Glutamatergic neuron (in vitro differentiated cells): ENCODE measurements at regions not wholly inside any gene's neighbourhood (a gene's known extent, or its start where the extent isn't known, plus 50 kb on each side); places are given as distances from the start of the nearest gene placed in this dataset.
A peak's percentile ranks its signal among the peaks of the same experiment; 100 is the strongest.

Experiments used
- DNase-seq: peaks from one replicate; pipeline ENCODE4 v3.0.0; 2022
- H3K27ac Mint-ChIP-seq: one replicate; pipeline ENCODE4 v1.8.0; 2020; ENCODE audit warnings: mild to moderate bottlenecking, mixed read lengths, inconsistent platforms; ENCODE audit not compliant: unreplicated experiment
- H3K27me3 Mint-ChIP-seq: one replicate; pipeline ENCODE4 v1.8.0; 2020; ENCODE audit warnings: mild to moderate bottlenecking, moderate library complexity, mixed read lengths, inconsistent platforms; ENCODE audit not compliant: unreplicated experiment
- H3K36me3 Mint-ChIP-seq: one replicate; pipeline ENCODE4 v1.8.0; 2020; ENCODE audit warnings: mild to moderate bottlenecking, mixed read lengths, inconsistent platforms; ENCODE audit not compliant: unreplicated experiment
- H3K4me1 Mint-ChIP-seq: one replicate; pipeline ENCODE4 v1.8.0; 2020; ENCODE audit warnings: mild to moderate bottlenecking, low read depth, mixed read lengths, inconsistent platforms; ENCODE audit not compliant: unreplicated experiment
- H3K4me3 Mint-ChIP-seq: one replicate; pipeline ENCODE4 v1.8.0; 2020; ENCODE audit warnings: mild to moderate bottlenecking, mixed read lengths, inconsistent platforms; ENCODE audit not compliant: unreplicated experiment
- H3K9me3 Mint-ChIP-seq: one replicate; pipeline ENCODE4 v1.8.0; 2020; ENCODE audit warnings: mild to moderate bottlenecking, moderate library complexity, mixed read lengths, inconsistent platforms; ENCODE audit not compliant: unreplicated experiment
- CTCF ChIP-seq: fragments of 200-600 bp; sonication (generic); IDR thresholded peaks from one replicate; pipeline ENCODE4 v1.5.0; 2021; ENCODE audit not compliant: partially characterized antibody, unreplicated experiment

DNA sequence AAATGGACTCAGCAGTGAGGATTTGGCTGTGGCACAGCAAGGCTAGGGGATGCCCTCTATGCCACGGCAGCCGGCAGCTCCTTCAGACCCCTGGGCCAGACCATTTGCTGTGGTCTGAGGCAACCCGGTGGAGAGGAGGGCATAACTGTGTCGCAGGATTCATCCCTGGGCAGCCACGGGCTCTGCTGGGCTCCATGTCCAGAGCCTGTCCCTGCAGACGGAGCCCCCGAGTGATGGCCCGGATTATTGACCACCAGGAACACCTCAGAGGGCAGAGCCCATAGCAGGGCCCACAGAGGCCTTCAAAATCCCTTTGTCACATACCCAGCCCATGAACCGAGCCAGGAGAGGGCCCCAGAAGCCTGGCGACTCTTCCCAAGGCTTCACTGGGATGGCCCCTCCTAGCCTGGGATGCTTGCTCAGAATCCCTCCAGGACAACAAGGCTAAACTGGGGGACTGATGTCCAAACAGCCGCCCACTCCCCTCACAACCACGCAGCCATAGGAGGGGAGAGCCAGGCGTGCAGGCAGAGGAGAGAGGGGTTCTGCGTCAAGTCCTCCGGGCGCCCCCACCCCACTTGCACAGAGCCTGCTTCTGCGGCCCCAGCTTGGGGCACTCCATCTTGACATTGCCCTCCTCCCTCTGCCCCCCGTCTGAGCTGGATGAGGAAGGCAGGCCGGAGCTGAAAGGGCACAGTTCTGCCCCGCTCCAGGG is 68.2 kb upstream of the AFDN start:
- Mint-ChIP-seq H3K36me3 (no peaks in the 10 kb centered on the region), H3K27ac (no peak overlapping the region), H3K27me3 (peaks cover 5% of the 10 kb centered on the region), H3K4me1 (peaks cover 25% of the 10 kb centered on the region), H3K4me3 (no peak overlapping the region), H3K9me3 (peaks cover 2% of the 10 kb centered on the region)
- TF ChIP-seq CTCF, result no peak
- no peak for DNase-seq

GRCh38 chr6:167759206-167759605 is 67.5 kb upstream of the AFDN start:
- Mint-ChIP-seq H3K27ac (peak overlapping the region; percentile 65), H3K27me3 (peaks cover 5% of the 10 kb centered on the region), H3K4me3 (no peak overlapping the region), H3K4me1 (peaks cover 22% of the 10 kb centered on the region), H3K36me3 (no peaks in the 10 kb centered on the region), H3K9me3 (peaks cover 2% of the 10 kb centered on the region)
- no peak for DNase-seq
- no peak for TF ChIP-seq CTCF

DNA sequence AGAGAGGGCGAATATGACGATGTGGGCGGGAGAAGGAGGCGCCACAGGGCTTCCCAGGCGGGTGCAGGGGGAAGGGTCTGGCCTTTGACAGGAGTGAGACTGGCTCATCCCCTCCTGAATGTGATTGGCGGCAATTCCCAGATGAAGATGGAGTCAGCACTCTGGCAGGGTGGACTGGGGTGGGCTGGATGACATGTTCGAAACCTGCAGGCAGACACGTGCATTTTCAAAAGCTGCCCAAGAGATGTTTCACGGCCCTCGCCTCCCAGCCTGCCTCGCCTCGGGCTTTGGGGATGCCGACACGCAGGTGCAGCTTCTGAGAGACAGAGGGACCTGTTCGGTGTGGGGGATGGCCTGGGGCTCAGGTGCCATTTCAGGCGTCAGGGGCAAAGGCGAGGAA is 66.8 kb upstream of the AFDN start:
- H3K27ac Mint-ChIP-seq, result peak overlapping the region; percentile 65

DNA sequence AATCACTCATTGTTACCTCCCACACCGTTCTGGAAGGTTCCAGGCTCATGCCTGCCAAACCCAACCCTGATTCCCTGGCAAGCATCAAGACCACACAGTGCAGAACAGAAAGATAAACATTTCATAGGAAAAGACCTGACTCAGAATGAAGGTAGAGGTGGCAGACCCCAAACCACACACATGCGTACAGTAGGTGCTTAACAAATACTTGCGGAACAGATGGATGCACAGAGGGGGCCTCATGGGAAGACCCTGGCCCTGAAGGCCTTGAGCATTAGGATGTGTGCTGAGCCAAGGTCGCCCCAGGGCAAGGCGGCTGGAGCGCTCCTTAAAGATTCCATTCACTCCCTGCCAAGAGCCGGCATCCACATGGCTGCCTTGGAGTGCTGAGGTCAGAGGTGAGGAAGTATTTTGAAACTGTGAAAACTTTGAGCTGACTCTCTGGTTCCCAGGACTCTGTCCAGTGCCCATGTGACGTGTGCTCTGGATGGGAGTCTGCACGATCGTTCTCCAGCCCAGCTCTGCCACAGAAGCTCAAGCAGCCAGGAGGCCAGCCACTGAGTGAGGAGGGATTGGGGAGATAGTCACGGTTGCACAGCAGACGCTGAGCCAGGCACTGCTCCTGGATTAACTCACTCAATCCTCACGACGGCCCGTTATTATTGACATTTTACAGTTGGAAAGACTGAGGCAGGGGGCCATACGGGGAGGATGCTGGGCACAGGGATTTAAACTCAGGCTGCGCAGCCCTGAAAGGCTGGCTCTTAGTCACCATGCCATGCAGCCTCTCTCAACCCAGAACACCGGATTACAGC is 65.5 kb upstream of the AFDN start:
- DNase-seq, result no peak
- no peak overlapping the region for H3K27ac Mint-ChIP-seq
- peaks cover 21% of the 10 kb centered on the region for H3K4me1 Mint-ChIP-seq
- H3K27me3 Mint-ChIP-seq, result peaks cover 5% of the 10 kb centered on the region
- no peak for TF ChIP-seq CTCF
- H3K9me3 Mint-ChIP-seq, result peaks cover 2% of the 10 kb centered on the region
- no peak overlapping the region for H3K4me3 Mint-ChIP-seq
- H3K36me3 Mint-ChIP-seq, result no peaks in the 10 kb centered on the region

More for the DNA sequence above, 66.8 kb upstream of the AFDN start:
- peaks cover 5% of the 10 kb centered on the region for H3K27me3 Mint-ChIP-seq
- no peaks in the 10 kb centered on the region for H3K36me3 Mint-ChIP-seq
- H3K4me3 Mint-ChIP-seq, result peak overlapping the region; percentile 35
- TF ChIP-seq CTCF, result no peak
- DNase-seq, result no peak
- peaks cover 2% of the 10 kb centered on the region for H3K9me3 Mint-ChIP-seq
- peaks cover 19% of the 10 kb centered on the region for H3K4me1 Mint-ChIP-seq

- H3K27me3 Mint-ChIP-seq, result peaks cover 5% of the 10 kb centered on the region
- no peaks in the 10 kb centered on the region for H3K36me3 Mint-ChIP-seq
- no peak for TF ChIP-seq CTCF
- peaks cover 15% of the 10 kb centered on the region for H3K4me1 Mint-ChIP-seq
- no peak overlapping the region for H3K4me3 Mint-ChIP-seq
- no peak overlapping the region for H3K27ac Mint-ChIP-seq
- H3K9me3 Mint-ChIP-seq, result peaks cover 2% of the 10 kb centered on the region
- DNase-seq, result no peak
These were observed 64.9 kb upstream of the AFDN start for GRCh38 chr6:167761794-167762258.
